ENCODE measurements at regions not wholly inside any gene's neighbourhood (a gene's known extent, or its start where the extent isn't known, plus 50 kb on each side); places are given as distances from the start of the nearest gene placed in this dataset.
A peak's percentile ranks its signal among the peaks of the same experiment; 100 is the strongest.

DNA sequence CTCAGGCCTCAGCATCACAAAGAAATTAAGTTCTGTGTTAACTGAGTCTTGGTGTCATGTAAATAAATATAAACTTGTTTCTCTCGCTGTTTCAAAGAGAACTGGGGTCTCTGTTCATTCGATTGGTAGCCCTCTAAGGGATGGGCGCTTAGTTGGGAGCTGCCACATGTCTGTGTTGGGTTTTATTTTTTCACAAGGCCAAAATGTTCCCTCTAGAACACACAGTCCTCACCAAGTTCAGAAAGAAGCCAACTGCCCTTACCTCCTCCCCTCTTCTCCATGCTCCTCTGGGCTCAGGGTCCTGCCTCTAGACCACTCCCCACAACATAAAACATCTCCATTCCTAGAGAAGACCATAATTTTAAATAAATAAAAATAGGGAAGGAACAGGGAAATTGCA, 490.9 kb downstream of the TNS1 start:
- TF ChIP-seq, protein P1, sequence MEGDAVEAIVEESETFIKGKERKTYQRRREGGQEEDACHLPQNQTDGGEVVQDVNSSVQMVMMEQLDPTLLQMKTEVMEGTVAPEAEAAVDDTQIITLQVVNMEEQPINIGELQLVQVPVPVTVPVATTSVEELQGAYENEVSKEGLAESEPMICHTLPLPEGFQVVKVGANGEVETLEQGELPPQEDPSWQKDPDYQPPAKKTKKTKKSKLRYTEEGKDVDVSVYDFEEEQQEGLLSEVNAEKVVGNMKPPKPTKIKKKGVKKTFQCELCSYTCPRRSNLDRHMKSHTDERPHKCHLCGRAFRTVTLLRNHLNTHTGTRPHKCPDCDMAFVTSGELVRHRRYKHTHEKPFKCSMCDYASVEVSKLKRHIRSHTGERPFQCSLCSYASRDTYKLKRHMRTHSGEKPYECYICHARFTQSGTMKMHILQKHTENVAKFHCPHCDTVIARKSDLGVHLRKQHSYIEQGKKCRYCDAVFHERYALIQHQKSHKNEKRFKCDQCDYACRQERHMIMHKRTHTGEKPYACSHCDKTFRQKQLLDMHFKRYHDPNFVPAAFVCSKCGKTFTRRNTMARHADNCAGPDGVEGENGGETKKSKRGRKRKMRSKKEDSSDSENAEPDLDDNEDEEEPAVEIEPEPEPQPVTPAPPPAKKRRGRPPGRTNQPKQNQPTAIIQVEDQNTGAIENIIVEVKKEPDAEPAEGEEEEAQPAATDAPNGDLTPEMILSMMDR (conservative IDR thresholded peaks at IDR 0.05) = no peak

DNA sequence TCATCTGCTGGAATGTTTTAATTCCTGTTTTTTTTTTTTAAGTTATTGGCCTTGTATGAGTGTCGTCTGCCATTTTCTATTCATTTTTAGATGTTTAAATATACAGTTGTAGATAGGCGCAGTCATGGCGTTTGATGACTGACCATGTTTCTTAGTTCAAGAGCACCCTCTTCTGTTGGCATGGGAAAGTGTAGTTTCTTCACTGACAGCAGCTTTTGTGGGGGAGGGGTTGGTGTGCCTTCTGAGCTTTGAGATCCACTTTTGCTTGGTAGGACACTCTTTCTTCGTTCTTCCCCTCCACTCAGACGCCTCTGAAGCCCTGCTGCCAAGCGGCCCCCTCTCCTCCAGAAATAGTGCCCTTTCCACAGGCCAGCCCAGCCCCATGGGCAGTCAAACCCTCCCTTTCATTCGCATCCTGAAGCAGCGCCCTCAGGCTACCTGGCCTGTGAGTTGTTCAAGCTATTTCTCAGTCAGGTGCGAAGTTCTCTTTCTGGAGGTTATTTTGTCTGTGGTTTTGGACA, 492.0 kb downstream of the TNS1 start:
- TF ChIP-seq, protein P1 (conservative IDR thresholded peaks at IDR 0.05) = peak; percentile 79

More for the DNA sequence above, 490.9 kb downstream of the TNS1 start:
- no peak overlapping the region for H3K27ac ChIP-seq

DNA sequence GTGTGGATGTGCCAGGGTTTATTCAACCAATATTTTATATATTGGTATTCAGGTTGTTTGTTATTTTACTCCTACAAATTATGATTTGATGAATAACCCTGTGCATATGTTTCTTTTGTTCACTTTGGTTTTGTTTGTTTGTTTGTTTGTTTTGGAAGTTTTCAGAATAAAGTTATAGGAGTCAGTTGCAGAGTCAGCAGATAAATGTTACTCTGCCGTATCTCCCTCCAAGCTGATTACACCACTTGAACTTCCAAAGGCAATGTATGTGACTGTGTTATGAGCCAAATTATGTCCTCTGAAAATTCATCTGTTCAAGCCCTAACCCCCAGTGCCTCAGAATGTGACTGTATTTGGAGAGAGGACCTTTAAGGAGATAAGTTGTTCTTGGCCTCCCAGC, 497.5 kb downstream of the TNS1 start:
- H3K27ac ChIP-seq = no peak overlapping the region
- TF ChIP-seq, protein P1 (conservative IDR thresholded peaks at IDR 0.05) = no peak

More for the DNA sequence above, 492.0 kb downstream of the TNS1 start:
- no peak overlapping the region for H3K27ac ChIP-seq

DNA sequence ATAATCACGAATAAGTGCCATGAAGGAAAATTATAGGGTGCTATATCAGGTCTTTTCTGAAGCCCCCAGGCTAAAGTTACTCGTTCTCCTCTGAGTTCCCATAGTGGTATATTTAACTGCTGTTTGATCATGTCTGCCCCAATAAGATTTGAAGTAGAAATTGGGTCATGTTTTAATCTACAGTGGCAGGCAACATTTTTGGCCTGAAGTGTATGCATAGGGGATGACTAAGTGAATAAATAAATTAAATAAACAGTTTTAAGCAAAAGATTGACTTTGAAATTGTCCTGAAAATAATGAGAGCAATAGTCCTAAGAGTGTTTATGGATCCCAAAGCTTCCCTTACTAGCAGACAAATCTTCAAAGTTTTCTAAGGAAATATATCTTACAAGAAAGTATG, 500.9 kb downstream of the TNS1 start:
- TF ChIP-seq, protein P1 (conservative IDR thresholded peaks at IDR 0.05) = no peak
- H3K27ac ChIP-seq = no peak overlapping the region

DNA sequence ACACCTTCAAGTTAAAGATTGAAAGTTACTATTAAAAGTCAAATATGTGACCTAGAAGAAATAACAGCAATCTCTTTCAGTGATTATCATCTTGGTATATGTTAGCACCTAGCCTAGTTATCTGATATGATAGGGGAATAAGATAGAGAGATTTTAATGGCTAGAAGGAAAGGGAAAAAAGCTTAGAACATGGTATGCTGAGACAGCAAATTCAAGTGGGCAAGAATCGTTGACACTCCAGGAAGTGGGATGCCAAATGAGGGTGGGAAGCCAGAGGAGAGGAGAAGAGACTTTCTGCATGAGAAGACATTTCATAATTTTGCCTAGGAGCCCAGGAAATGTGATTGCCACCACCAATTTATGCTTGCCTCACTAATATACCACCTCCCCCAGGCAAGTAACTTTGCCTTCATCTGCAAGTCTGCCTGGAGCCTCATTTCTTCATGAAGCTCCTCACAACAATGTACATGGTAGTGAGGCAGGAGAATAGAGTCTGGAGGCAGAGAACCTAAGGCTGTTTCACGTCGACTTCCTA, 504.9 kb downstream of the TNS1 start:
- TF ChIP-seq, protein P1 (conservative IDR thresholded peaks at IDR 0.05) = no peak
- H3K27ac ChIP-seq = no peak overlapping the region

DNA sequence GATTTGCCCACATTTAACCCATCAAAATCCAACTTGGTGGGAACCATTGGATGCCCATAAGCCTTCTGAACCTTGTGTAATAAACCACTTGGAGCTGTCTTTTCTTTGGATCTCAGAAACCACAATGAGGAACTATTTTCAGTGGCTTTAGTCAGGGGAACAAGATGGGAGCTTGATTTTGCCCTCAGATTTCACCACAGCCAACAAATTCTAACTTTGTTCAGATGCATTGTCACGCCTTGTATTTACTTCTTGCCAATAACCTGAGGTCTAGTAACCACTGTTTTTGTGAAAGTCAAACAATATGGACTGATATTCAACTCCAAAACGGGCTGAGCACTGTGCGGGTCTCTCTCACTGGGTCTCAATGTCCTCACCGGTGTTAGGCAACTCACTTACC, 508.2 kb downstream of the TNS1 start:
- TF ChIP-seq, protein P1 (conservative IDR thresholded peaks at IDR 0.05) = no peak
- no peak overlapping the region for H3K27ac ChIP-seq

DNA sequence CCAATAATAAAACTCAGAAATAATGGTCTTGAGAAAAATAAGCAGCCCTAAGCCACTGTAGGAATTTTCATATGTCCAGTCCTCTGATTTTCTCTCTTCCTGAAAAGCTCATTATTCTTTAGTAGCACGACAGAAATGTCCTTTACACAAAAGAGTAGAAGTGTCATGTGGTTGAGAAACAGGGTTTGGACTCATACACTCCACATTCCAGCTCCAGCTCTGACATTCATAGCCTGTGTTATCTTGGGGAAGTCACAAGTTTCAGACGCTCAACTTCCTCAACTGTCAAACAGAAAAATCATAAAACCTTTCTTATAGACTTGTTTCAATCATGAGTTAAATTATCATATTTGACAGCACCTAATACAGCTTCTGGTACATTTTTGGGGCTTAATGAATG, 511.5 kb downstream of the TNS1 start:
- TF ChIP-seq, protein P1 (conservative IDR thresholded peaks at IDR 0.05) = no peak
- H3K27ac ChIP-seq = no peak overlapping the region
